Stimulated activated CD8-positive, alpha-beta memory T cell treated with anti-CD3 and anti-CD28 coated beads, Interleukin-12 subunit alpha, Interleukin-12 subunit beta, amount 100 ng/mL, for 4 hours (primary cell): ENCODE measurements at regions not wholly inside any gene's neighbourhood (a gene's known extent, or its start where the extent isn't known, plus 50 kb on each side); places are given as distances from the start of the nearest gene placed in this dataset.
"Not testable (repeated sequence)": the region's sequence is repeated elsewhere in the genome, so short reads cannot be mapped to it uniquely, and the experiment has no call there.

Experiments
- DNase-seq: peaks from one replicate; pipeline ENCODE4 v3.0.0-alpha.2; 2020; ENCODE audit warnings: low read depth

- no peak for DNase-seq
Measured at GRCh38 chr14:105918496-105919262, 392.3 kb downstream of the TMEM121 start.

- no peak for DNase-seq
Measured at GRCh38 chr14:105919458-105920150, 393.2 kb downstream of the TMEM121 start.

- DNase-seq = not testable (repeated sequence)
Measured at GRCh38 chr14:105920151-105920700, 393.8 kb downstream of the TMEM121 start.

- DNase-seq = not testable (repeated sequence)
Measured at GRCh38 chr14:105920803-105921755, 394.7 kb downstream of the TMEM121 start.

- DNase-seq = not testable (repeated sequence)
Measured at GRCh38 chr14:105921781-105922180, 395.4 kb downstream of the TMEM121 start.

GRCh38 chr14:105923520-105924191 lies 397.3 kb downstream of the TMEM121 start:
- DNase-seq = not testable (repeated sequence)

- no peak for DNase-seq
Measured at GRCh38 chr14:105924951-105925591, 398.7 kb downstream of the TMEM121 start.

- no peak for DNase-seq
Measured at GRCh38 chr14:105925615-105926372, 399.4 kb downstream of the TMEM121 start.

GRCh38 chr14:105926373-105927095 lies 400.2 kb downstream of the TMEM121 start:
- DNase-seq = no peak

- DNase-seq = no peak
Measured at GRCh38 chr14:105927096-105928060, 401.0 kb downstream of the TMEM121 start.

- DNase-seq = not testable (repeated sequence)
Measured at GRCh38 chr14:105928171-105929111, 402.1 kb downstream of the TMEM121 start.

- DNase-seq = no peak
Measured at GRCh38 chr14:105929327-105930081, 403.1 kb downstream of the TMEM121 start.

- no peak for DNase-seq
Measured at GRCh38 chr14:105930572-105930971, 404.2 kb downstream of the TMEM121 start.

GRCh38 chr14:105931808-105932483 lies 405.6 kb downstream of the TMEM121 start:
- DNase-seq = no peak

GRCh38 chr14:105933238-105933637 lies 406.9 kb downstream of the TMEM121 start:
- no peak for DNase-seq

GRCh38 chr14:105935384-105935783 lies 409.0 kb downstream of the TMEM121 start:
- DNase-seq = no peak
